GM12865 (cell line): ENCODE measurements at regions not wholly inside any gene's neighbourhood (a gene's known extent, or its start where the extent isn't known, plus 50 kb on each side); places are given as distances from the start of the nearest gene placed in this dataset.

Experiments used
- DNase-seq: peaks from one replicate; pipeline ENCODE4 v3.0.0; 2010; ENCODE audit warnings: low read depth
- H3K4me3 ChIP-seq: 2 replicates; pipeline ENCODE4 v1.5.1; 2011; ENCODE audit warnings: mild to moderate bottlenecking, low read depth, low read length, control low read depth
- TF ChIP-seq, protein P1 (sequence below): IDR thresholded peaks from 2 replicates; pipeline ENCODE4 v1.5.1; 2011; ENCODE audit warnings: low read length, control low read depth, low read depth, inconsistent platforms; ENCODE audit not compliant: insufficient read depth; ENCODE audit errors: missing control alignments

GRCh38 chr6:165806126-165806810 is 143.2 kb upstream of the PDE10A start:
- H3K4me3 ChIP-seq = no peak overlapping the region
- TF ChIP-seq, protein P1, sequence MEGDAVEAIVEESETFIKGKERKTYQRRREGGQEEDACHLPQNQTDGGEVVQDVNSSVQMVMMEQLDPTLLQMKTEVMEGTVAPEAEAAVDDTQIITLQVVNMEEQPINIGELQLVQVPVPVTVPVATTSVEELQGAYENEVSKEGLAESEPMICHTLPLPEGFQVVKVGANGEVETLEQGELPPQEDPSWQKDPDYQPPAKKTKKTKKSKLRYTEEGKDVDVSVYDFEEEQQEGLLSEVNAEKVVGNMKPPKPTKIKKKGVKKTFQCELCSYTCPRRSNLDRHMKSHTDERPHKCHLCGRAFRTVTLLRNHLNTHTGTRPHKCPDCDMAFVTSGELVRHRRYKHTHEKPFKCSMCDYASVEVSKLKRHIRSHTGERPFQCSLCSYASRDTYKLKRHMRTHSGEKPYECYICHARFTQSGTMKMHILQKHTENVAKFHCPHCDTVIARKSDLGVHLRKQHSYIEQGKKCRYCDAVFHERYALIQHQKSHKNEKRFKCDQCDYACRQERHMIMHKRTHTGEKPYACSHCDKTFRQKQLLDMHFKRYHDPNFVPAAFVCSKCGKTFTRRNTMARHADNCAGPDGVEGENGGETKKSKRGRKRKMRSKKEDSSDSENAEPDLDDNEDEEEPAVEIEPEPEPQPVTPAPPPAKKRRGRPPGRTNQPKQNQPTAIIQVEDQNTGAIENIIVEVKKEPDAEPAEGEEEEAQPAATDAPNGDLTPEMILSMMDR = no peak
- no peak for DNase-seq

- no peak for DNase-seq
- H3K4me3 ChIP-seq = no peak overlapping the region
- TF ChIP-seq, protein P1 = no peak
These were observed 142.6 kb upstream of the PDE10A start for GRCh38 chr6:165805636-165806035.

DNA sequence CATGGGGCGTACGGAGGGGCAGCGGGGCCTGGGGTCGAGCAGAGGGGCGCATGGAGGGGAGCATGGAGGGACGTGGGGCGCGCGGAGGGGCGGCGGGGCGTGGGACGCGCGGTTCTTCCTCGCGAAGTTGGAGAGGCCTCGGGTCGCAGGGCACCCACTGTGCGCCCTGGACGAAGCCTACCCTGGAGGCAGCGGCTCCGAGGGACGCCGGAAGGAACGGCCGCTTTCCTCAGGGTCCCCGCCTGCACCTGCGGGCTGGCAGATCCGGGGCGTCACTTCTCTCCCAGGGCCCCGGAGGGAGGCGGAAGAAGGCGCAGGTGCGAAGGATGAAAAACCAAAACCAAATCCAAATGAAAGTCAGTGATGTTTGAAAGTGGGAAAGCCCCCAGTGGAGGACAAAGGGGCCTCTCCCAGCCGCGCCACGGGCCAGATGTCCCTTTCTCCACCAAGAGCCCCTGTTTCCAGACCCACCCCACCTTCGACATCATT is 142.1 kb upstream of the PDE10A start:
- no peak for DNase-seq
- TF ChIP-seq, protein P1 = no peak
- no peak overlapping the region for H3K4me3 ChIP-seq

DNA sequence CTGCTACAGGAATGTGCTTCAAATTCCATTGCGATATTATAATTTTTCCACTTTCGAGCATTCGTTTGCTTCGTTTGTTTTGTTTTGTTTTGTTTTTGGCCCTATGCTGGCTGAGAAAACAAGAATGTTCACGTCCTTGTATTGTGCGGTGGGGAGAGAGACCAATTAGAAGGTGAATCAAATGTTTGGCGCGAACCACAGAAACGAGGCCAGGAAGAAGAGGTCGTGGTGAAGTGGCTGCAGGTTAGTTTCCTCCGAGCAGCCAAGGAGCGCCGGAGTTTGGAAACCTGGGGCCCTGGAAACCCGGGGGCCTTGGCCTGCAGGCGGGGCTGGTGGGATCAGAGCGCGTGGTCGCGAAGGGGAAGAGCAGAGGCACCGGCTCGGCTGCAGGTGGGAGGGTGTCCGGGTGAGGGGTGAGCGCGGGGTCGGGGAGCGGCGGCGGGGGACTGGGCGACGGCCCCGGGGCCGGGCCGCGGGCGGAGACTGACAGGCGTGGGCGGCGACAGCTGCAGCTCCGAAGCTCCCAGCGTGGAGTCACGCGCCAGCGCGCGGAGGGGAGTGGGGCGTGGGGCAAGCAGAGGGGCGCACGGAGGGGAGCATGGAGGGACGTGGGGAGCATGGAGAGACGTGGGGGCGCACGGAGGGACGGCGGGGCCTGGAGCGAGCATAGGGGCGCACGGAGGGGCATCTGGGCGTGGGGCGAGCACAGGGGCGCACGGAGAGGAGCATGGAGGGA is 141.5 kb upstream of the PDE10A start:
- TF ChIP-seq, protein P1 = no peak
- DNase-seq = no peak
- H3K4me3 ChIP-seq = no peak overlapping the region

- H3K4me3 ChIP-seq = no peak overlapping the region
- no peak for DNase-seq
- TF ChIP-seq, protein P1 = no peak
These were observed 137.3 kb upstream of the PDE10A start for GRCh38 chr6:165800337-165800736.

DNA sequence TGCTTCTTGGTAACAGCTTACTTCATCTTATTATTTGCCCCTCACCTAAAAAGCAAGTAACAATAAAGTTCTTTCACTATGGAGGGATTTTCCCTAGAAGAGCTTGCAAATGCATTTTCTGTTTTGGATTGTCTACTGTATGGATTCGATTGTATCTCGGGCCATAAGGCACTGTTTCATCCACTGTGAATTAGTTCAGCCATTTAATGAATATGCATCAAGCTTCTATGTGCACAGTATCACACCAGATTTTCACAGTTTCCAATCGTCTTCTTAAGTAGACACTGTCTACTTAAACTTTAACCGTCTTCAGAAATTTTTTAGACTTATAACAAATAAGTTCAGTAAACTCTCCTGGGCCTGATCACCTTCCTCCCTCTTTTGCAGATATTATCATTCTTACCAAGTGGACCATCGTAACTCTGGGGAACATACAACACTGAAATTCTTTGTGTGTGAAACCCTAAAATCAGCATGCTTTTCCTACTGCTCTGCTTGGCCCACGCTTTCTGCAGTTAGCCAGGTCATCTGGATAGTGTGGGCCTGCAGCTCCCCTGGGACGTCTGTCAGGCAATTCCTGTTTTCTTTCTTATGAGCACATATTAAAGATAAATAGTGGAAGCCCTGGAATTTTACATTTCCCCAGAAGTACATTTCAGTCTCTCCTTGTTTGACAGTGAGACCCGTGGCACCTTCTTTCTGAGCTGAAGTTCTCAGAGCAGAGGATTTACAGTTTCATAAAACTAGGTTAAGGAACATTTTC is 136.5 kb upstream of the PDE10A start:
- no peak for DNase-seq
- TF ChIP-seq, protein P1 = no peak
- H3K4me3 ChIP-seq = no peak overlapping the region
